PC-3 (cell line): ENCODE measurements at regions not wholly inside any gene's neighbourhood (a gene's known extent, or its start where the extent isn't known, plus 50 kb on each side); places are given as distances from the start of the nearest gene placed in this dataset.

Experiments used
- ATAC-seq: fragments of 200-7000 bp; cut with Tn5 transposase; 2 replicates; pipeline ENCODE4 v1.9.1; 2020; ENCODE audit warnings: mild to moderate bottlenecking, moderate library complexity
- BruUV-seq: library from RNA; stranded (reverse); fragments of 400-500 nt; replicated peaks from 2 replicates; lab custom pipeline; 2021; lab: Mats Ljungman, UMichigan
- CTCF ChIA-PET: fragments of 300-600 bp; sonication (Branson Sonifier 250); formaldehyde crosslinking; loops from one replicate; lab custom pipeline; 2022; ENCODE audit warnings: antibody characterized with exemption; lab: Charles Lee
- POLR2A ChIA-PET: fragments of 300-600 bp; sonication (Branson Sonifier 250); formaldehyde crosslinking; loops from one replicate; lab custom pipeline; 2022; ENCODE audit warnings: antibody characterized with exemption; ENCODE audit not compliant: unreplicated experiment; lab: Charles Lee
- DNase-seq: peaks from one replicate; pipeline ENCODE4 v3.0.0-alpha.2; 2015
- H2AFZ ChIP-seq: fragments of 300-600 bp; sonication (generic); 2 replicates; pipeline ENCODE4 v1.6.0; 2016; ENCODE audit warnings: antibody characterized with exemption, low read length
- H3F3A ChIP-seq: fragments of 300-600 bp; sonication (generic); one replicate; pipeline ENCODE4 v1.6.0; 2017; ENCODE audit warnings: antibody characterized with exemption, low read length, control low read depth, mild to moderate bottlenecking; ENCODE audit not compliant: unreplicated experiment
- H3K27ac ChIP-seq: fragments of 300-600 bp; sonication (generic); 2 replicates; pipeline ENCODE4 v1.5.1; 2016; ENCODE audit warnings: mild to moderate bottlenecking, low read length
- H3K27me3 ChIP-seq: fragments of 300-600 bp; sonication (generic); 2 replicates; pipeline ENCODE4 v1.6.1; 2016; ENCODE audit warnings: low read length, mixed read lengths
- H3K36me3 ChIP-seq: fragments of 300-600 bp; sonication (generic); 2 replicates; pipeline ENCODE4 v1.6.1; 2016; ENCODE audit warnings: low read depth, mixed run types, low read length, mixed read lengths
- H3K4me1 ChIP-seq: fragments of 300-600 bp; sonication (generic); 2 replicates; pipeline ENCODE4 v1.5.1; 2016; ENCODE audit warnings: low read length; ENCODE audit not compliant: insufficient read depth
- H3K4me2 ChIP-seq: fragments of 300-600 bp; sonication (generic); 2 replicates; pipeline ENCODE4 v1.6.0; 2016; ENCODE audit warnings: low read length
- H3K4me3 ChIP-seq: fragments of 300-600 bp; sonication (generic); 2 replicates; pipeline ENCODE4 v1.5.1; 2016; ENCODE audit warnings: mild to moderate bottlenecking, low read length, mixed read lengths
- H3K79me2 ChIP-seq: fragments of 300-600 bp; sonication (generic); 2 replicates; pipeline ENCODE4 v1.6.1; 2017; ENCODE audit warnings: low read length, mixed read lengths
- H3K9ac ChIP-seq: fragments of 300-600 bp; sonication (generic); 2 replicates; pipeline ENCODE4 v1.6.0; 2016; ENCODE audit warnings: mild to moderate bottlenecking, low read length
- H3K9me2 ChIP-seq: fragments of 300-600 bp; sonication (generic); replicated peaks from 2 replicates; pipeline ENCODE4 v1.6.1; 2016; ENCODE audit warnings: mixed run types, low read length, mixed read lengths
- H3K9me3 ChIP-seq: fragments of 300-600 bp; sonication (generic); 2 replicates; pipeline ENCODE4 v1.6.1; 2016; ENCODE audit warnings: low read length, mixed read lengths
- H4K20me1 ChIP-seq: fragments of 300-600 bp; sonication (generic); 2 replicates; pipeline ENCODE4 v1.6.1; 2016; ENCODE audit warnings: low read length, mixed read lengths
- CTCF ChIP-seq: fragments of 300-600 bp; sonication (generic); conservative IDR thresholded peaks from 2 replicates; pipeline ENCODE4 v1.5.1; 2017; ENCODE audit warnings: antibody characterized with exemption, low read depth, mild to moderate bottlenecking, low read length
- EZH2 ChIP-seq: fragments of 300-600 bp; sonication (generic); IDR thresholded peaks from one replicate; pipeline ENCODE4 v1.6.1; 2017; ENCODE audit warnings: antibody characterized with exemption, mild to moderate bottlenecking, low read length; ENCODE audit not compliant: unreplicated experiment
- EZH2phosphoT487 ChIP-seq: fragments of 300-600 bp; sonication (generic); IDR thresholded peaks from 2 replicates; pipeline ENCODE4 v1.6.1; 2018; ENCODE audit warnings: mild to moderate bottlenecking, antibody characterized with exemption, low read length, borderline replicate concordance
- intact Hi-C: fragments of 100-400 bp; cut with micrococcal nuclease; formaldehyde crosslinking; loops from 2 replicates; pipeline ENCODE4 v1.9.0; 2023

GRCh38 chr7:13161125-13161524 is 473.7 kb downstream of the ARL4A start:
- H3K4me3 ChIP-seq = no peak overlapping the region
- no TSS peak for BruUV-seq
- no peaks in the 10 kb centered on the region for H3K9me3 ChIP-seq
- ChIA-PET CTCF (no interaction called here), POLR2A (no interaction called here)
- no peak overlapping the region for H2AFZ ChIP-seq
- no peak for TF ChIP-seq EZH2phosphoT487
- no peak for ATAC-seq
- no peak for DNase-seq
- intact Hi-C loops = no loop called here
- H3K9me2 ChIP-seq = no peaks in the 10 kb centered on the region; the same call in 1 of the 2 replicates
- no peaks in the 10 kb centered on the region for H3K79me2 ChIP-seq
- no peaks in the 10 kb centered on the region for H3F3A ChIP-seq
- no peak overlapping the region for H3K27ac ChIP-seq
- H4K20me1 ChIP-seq = no peaks in the 10 kb centered on the region
- no peaks in the 10 kb centered on the region for H3K36me3 ChIP-seq
- no peaks in the 10 kb centered on the region for H3K4me1 ChIP-seq
- no peak overlapping the region for H3K9ac ChIP-seq
- no peak overlapping the region for H3K4me2 ChIP-seq
- H3K27me3 ChIP-seq = no peaks in the 10 kb centered on the region

GRCh38 chr7:13165854-13166253 is 478.4 kb downstream of the ARL4A start:
- ATAC-seq (no peak), DNase-seq (no peak)
- intact Hi-C loops = no loop called here
- no peaks in the 10 kb centered on the region for H3K27me3 ChIP-seq
- no peak overlapping the region for H3K9ac ChIP-seq
- no peak for TF ChIP-seq EZH2phosphoT487
- TF ChIP-seq EZH2 = no peak
- TF ChIP-seq CTCF = no peak
- no peaks in the 10 kb centered on the region for H3K36me3 ChIP-seq
- POLR2A ChIA-PET = no interaction called here
- H3K4me2 ChIP-seq = no peak overlapping the region
- no peaks in the 10 kb centered on the region; the same call in 1 of the 2 replicates for H3K9me2 ChIP-seq
- H3K4me3 ChIP-seq = no peak overlapping the region
- no TSS peak for BruUV-seq
- CTCF ChIA-PET = no interaction called here
- no peaks in the 10 kb centered on the region for H3K79me2 ChIP-seq
- no peaks in the 10 kb centered on the region for H3K4me1 ChIP-seq
- no peaks in the 10 kb centered on the region for H3F3A ChIP-seq
- H3K27ac ChIP-seq = no peak overlapping the region
- H2AFZ ChIP-seq = no peak overlapping the region
- no peaks in the 10 kb centered on the region for H3K9me3 ChIP-seq
- H4K20me1 ChIP-seq = no peaks in the 10 kb centered on the region

- DNase-seq (no peak), ATAC-seq (no peak)
- Histone ChIP-seq H3K4me1 (no peaks in the 10 kb centered on the region), H2AFZ (no peak overlapping the region), H3K27me3 (no peaks in the 10 kb centered on the region), H4K20me1 (no peaks in the 10 kb centered on the region), H3K9ac (no peak overlapping the region), H3K4me2 (no peak overlapping the region), H3K79me2 (no peaks in the 10 kb centered on the region), H3K27ac (no peak overlapping the region), H3F3A (no peaks in the 10 kb centered on the region), H3K9me2 (no peaks in the 10 kb centered on the region; the same call in 1 of the 2 replicates), H3K36me3 (no peaks in the 10 kb centered on the region), H3K9me3 (no peaks in the 10 kb centered on the region), H3K4me3 (no peak overlapping the region)
- intact Hi-C loops = no loop called here
- POLR2A ChIA-PET = no interaction called here
- no peak for TF ChIP-seq EZH2phosphoT487
- TF ChIP-seq CTCF = no peak
- TF ChIP-seq EZH2 = no peak
- BruUV-seq = no TSS peak
- CTCF ChIA-PET = no interaction called here
Measured at GRCh38 chr7:13166801-13167200, 479.4 kb downstream of the ARL4A start.
